ENCODE measurements at regions not wholly inside any gene's neighbourhood (a gene's known extent, or its start where the extent isn't known, plus 50 kb on each side); places are given as distances from the start of the nearest gene placed in this dataset.

- H3K79me2 ChIP-seq (ENCODE audit: insufficient read depth, low read length): no peaks in the 10 kb centered on the region
- H3F3A ChIP-seq (ENCODE audit: insufficient read depth): no peaks in the 10 kb centered on the region
- H3K9me2 ChIP-seq (replicated peaks; ENCODE audit: insufficient read depth, low read length): no peaks in the 10 kb centered on the region
- H3K4me3 ChIP-seq (ENCODE audit: insufficient read depth, low read length, poor library complexity, severe bottlenecking): no peak overlapping the region
- TF ChIP-seq, protein P1, sequence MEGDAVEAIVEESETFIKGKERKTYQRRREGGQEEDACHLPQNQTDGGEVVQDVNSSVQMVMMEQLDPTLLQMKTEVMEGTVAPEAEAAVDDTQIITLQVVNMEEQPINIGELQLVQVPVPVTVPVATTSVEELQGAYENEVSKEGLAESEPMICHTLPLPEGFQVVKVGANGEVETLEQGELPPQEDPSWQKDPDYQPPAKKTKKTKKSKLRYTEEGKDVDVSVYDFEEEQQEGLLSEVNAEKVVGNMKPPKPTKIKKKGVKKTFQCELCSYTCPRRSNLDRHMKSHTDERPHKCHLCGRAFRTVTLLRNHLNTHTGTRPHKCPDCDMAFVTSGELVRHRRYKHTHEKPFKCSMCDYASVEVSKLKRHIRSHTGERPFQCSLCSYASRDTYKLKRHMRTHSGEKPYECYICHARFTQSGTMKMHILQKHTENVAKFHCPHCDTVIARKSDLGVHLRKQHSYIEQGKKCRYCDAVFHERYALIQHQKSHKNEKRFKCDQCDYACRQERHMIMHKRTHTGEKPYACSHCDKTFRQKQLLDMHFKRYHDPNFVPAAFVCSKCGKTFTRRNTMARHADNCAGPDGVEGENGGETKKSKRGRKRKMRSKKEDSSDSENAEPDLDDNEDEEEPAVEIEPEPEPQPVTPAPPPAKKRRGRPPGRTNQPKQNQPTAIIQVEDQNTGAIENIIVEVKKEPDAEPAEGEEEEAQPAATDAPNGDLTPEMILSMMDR (IDR thresholded peaks at IDR 0.05; ENCODE audit: insufficient read depth, low read length, poor library complexity, severe bottlenecking): no peak
- no peak for TF ChIP-seq EZH2phosphoT487 (conservative IDR thresholded peaks at IDR 0.05; ENCODE audit: low read length)
- H2AFZ ChIP-seq (ENCODE audit: low read depth, low read length, severe bottlenecking): no peak overlapping the region
- no peak overlapping the region for H3K27ac ChIP-seq (ENCODE audit: low read depth, low read length)
- H4K20me1 ChIP-seq (ENCODE audit: low read depth, low read length): no peaks in the 10 kb centered on the region
- no peak overlapping the region for H3K9ac ChIP-seq (ENCODE audit: low read length)
- H3K9me3 ChIP-seq (ENCODE audit: insufficient read depth, low read length): no peaks in the 10 kb centered on the region
- H3K4me2 ChIP-seq (ENCODE audit: low read depth, low read length, poor library complexity, severe bottlenecking): no peak overlapping the region
- H3K36me3 ChIP-seq (ENCODE audit: low read length): no peaks in the 10 kb centered on the region
- H3K27me3 ChIP-seq (ENCODE audit: low read length): no peaks in the 10 kb centered on the region
Measured at GRCh38 chr12:126418400-126418799, 1353.2 kb downstream of the AACS start.

- H3K9me3 ChIP-seq (ENCODE audit: insufficient read depth, low read length): no peaks in the 10 kb centered on the region
- H2AFZ ChIP-seq (ENCODE audit: low read depth, low read length, severe bottlenecking): no peak overlapping the region
- no peak overlapping the region for H3K4me2 ChIP-seq (ENCODE audit: low read depth, low read length, poor library complexity, severe bottlenecking)
Measured at GRCh38 chr12:126419131-126419530, 1353.9 kb downstream of the AACS start.

DNA sequence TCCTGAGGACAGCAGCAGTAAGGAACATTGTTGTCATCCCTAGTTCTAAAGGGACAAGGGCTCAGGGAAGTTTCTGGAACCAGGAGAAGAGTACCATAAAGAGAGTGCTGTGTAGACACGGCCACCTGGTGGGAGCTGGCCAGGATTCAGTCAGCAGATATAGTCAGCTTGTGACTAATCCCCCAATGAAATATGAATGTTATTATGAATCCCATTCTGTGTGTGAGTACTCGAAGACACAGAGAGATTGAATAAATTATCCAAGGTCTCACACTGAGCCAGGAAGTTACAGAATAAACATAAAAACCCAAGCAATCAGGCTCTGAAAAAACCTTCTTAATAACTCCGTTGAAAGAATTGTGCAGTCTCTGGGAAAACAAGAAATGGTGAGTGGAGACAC, 1359.5 kb downstream of the AACS start:
- Histone ChIP-seq H2AFZ (ENCODE audit: low read depth, low read length, severe bottlenecking) (no peak overlapping the region), H3K9me3 (ENCODE audit: insufficient read depth, low read length) (no peaks in the 10 kb centered on the region), H3K4me2 (ENCODE audit: low read depth, low read length, poor library complexity, severe bottlenecking) (no peak overlapping the region), H3K4me3 (ENCODE audit: insufficient read depth, low read length, poor library complexity, severe bottlenecking) (no peak overlapping the region), H3F3A (ENCODE audit: insufficient read depth) (no peaks in the 10 kb centered on the region), H3K79me2 (ENCODE audit: insufficient read depth, low read length) (no peaks in the 10 kb centered on the region), H3K27me3 (ENCODE audit: low read length) (no peaks in the 10 kb centered on the region), H4K20me1 (ENCODE audit: low read depth, low read length) (no peaks in the 10 kb centered on the region), H3K27ac (ENCODE audit: low read depth, low read length) (no peak overlapping the region), H3K9me2 (replicated peaks; ENCODE audit: insufficient read depth, low read length) (no peaks in the 10 kb centered on the region), H3K9ac (ENCODE audit: low read length) (no peak overlapping the region), H3K36me3 (ENCODE audit: low read length) (no peaks in the 10 kb centered on the region)
- TF ChIP-seq EZH2phosphoT487 (conservative IDR thresholded peaks at IDR 0.05; ENCODE audit: low read length): no peak
- TF ChIP-seq, protein P1 (IDR thresholded peaks at IDR 0.05; ENCODE audit: insufficient read depth, low read length, poor library complexity, severe bottlenecking): no peak

More at GRCh38 chr12:126419131-126419530, 1353.9 kb downstream of the AACS start:
- Histone ChIP-seq H3K36me3 (ENCODE audit: low read length) (no peaks in the 10 kb centered on the region), H3K4me3 (ENCODE audit: insufficient read depth, low read length, poor library complexity, severe bottlenecking) (no peak overlapping the region), H3K27me3 (ENCODE audit: low read length) (no peaks in the 10 kb centered on the region), H3K9ac (ENCODE audit: low read length) (no peak overlapping the region), H3K79me2 (ENCODE audit: insufficient read depth, low read length) (no peaks in the 10 kb centered on the region), H3K27ac (ENCODE audit: low read depth, low read length) (no peak overlapping the region), H3K9me2 (replicated peaks; ENCODE audit: insufficient read depth, low read length) (no peaks in the 10 kb centered on the region), H3F3A (ENCODE audit: insufficient read depth) (no peaks in the 10 kb centered on the region), H4K20me1 (ENCODE audit: low read depth, low read length) (no peaks in the 10 kb centered on the region)
- TF ChIP-seq, protein P1 (IDR thresholded peaks at IDR 0.05; ENCODE audit: insufficient read depth, low read length, poor library complexity, severe bottlenecking): no peak
- TF ChIP-seq EZH2phosphoT487 (conservative IDR thresholded peaks at IDR 0.05; ENCODE audit: low read length): no peak
